ENCODE measurements at regions not wholly inside any gene's neighbourhood (a gene's known extent, or its start where the extent isn't known, plus 50 kb on each side); places are given as distances from the start of the nearest gene placed in this dataset.

GRCh38 chr5:106853266-106853665, 817.5 kb downstream of the EFNA5 start:
- Histone ChIP-seq H3K27ac (no peak overlapping the region), H3K4me1 (no peaks in the 10 kb centered on the region), H3K36me3 (no peaks in the 10 kb centered on the region), H3K9me3 (no peaks in the 10 kb centered on the region), H3K27me3 (no peaks in the 10 kb centered on the region), H3K4me3 (no peak overlapping the region)
- no peak for TF ChIP-seq CTCF (IDR thresholded peaks at IDR 0.05)
- DNase-seq (no peak), ATAC-seq (no peak)
- intact Hi-C loops (cut with DNase I): no loop called here

GRCh38 chr5:106849266-106849665, 821.5 kb downstream of the EFNA5 start:
- no peaks in the 10 kb centered on the region for H3K36me3 ChIP-seq
- no peaks in the 10 kb centered on the region for H3K9me3 ChIP-seq
- DNase-seq (no peak), ATAC-seq (no peak)
- no peaks in the 10 kb centered on the region for H3K27me3 ChIP-seq
- no peak overlapping the region for H3K27ac ChIP-seq
- no peak for TF ChIP-seq CTCF (IDR thresholded peaks at IDR 0.05)
- intact Hi-C loops (cut with DNase I): no loop called here
- H3K4me3 ChIP-seq: no peak overlapping the region
- no peaks in the 10 kb centered on the region for H3K4me1 ChIP-seq

GRCh38 chr5:106843812-106844416, 826.8 kb downstream of the EFNA5 start:
- no peaks in the 10 kb centered on the region for H3K36me3 ChIP-seq
- intact Hi-C loops (cut with DNase I): no loop called here
- no peak overlapping the region for H3K4me3 ChIP-seq
- H3K27ac ChIP-seq: no peak overlapping the region
- no peak for TF ChIP-seq CTCF (IDR thresholded peaks at IDR 0.05)
- H3K4me1 ChIP-seq: no peaks in the 10 kb centered on the region
- ATAC-seq (peak; percentile 13), DNase-seq (no peak)
- H3K27me3 ChIP-seq: no peaks in the 10 kb centered on the region
- no peaks in the 10 kb centered on the region for H3K9me3 ChIP-seq

GRCh38 chr5:106833517-106833916, 837.2 kb downstream of the EFNA5 start:
- Histone ChIP-seq H3K27me3 (no peaks in the 10 kb centered on the region), H3K4me3 (no peak overlapping the region), H3K36me3 (no peaks in the 10 kb centered on the region), H3K9me3 (no peaks in the 10 kb centered on the region), H3K27ac (no peak overlapping the region), H3K4me1 (no peaks in the 10 kb centered on the region)
- TF ChIP-seq CTCF (IDR thresholded peaks at IDR 0.05): no peak
- intact Hi-C loops (cut with DNase I): no loop called here
- no peak for DNase-seq
- ATAC-seq: no peak

- Histone ChIP-seq H3K4me1 (no peaks in the 10 kb centered on the region), H3K4me3 (no peak overlapping the region), H3K36me3 (no peaks in the 10 kb centered on the region), H3K27me3 (no peaks in the 10 kb centered on the region), H3K27ac (no peak overlapping the region), H3K9me3 (no peaks in the 10 kb centered on the region)
- ATAC-seq (no peak), DNase-seq (no peak)
- no peak for TF ChIP-seq CTCF (IDR thresholded peaks at IDR 0.05)
- intact Hi-C loops (cut with DNase I): no loop called here
Measured at GRCh38 chr5:106827061-106827460, 843.7 kb downstream of the EFNA5 start.

- Histone ChIP-seq H3K9me3 (no peaks in the 10 kb centered on the region), H3K4me1 (no peaks in the 10 kb centered on the region), H3K27me3 (no peaks in the 10 kb centered on the region), H3K36me3 (no peaks in the 10 kb centered on the region), H3K27ac (no peak overlapping the region), H3K4me3 (no peak overlapping the region)
- no peak for DNase-seq
- ATAC-seq: no peak
- intact Hi-C loops (cut with DNase I): no loop called here
- no peak for TF ChIP-seq CTCF (IDR thresholded peaks at IDR 0.05)
Measured at GRCh38 chr5:106825374-106825773, 845.4 kb downstream of the EFNA5 start.
